ENCODE measurements at regions not wholly inside any gene's neighbourhood (a gene's known extent, or its start where the extent isn't known, plus 50 kb on each side); places are given as distances from the start of the nearest gene placed in this dataset.

- H3K27me3 ChIP-seq (ENCODE audit: control insufficient read depth, extremely low read depth, insufficient read depth, low read length): no peaks in the 10 kb centered on the region
- FAIRE-seq: no peak
- dilution Hi-C loops (cut with MboI; ENCODE audit: extremely low pct_ligation_motif_present, low sequenced_read_pairs): no loop called here
These were observed 646.2 kb upstream of the FOXG1 start for GRCh38 chr14:28120391-28120790.

GRCh38 chr14:28121512-28122297 is 644.9 kb upstream of the FOXG1 start:
- Histone ChIP-seq H3K4me1 (ENCODE audit: control insufficient read depth, extremely low read depth, insufficient read depth, low read length) (no peaks in the 10 kb centered on the region), H4K20me1 (ENCODE audit: control insufficient read depth, extremely low read depth, insufficient read depth, low read length) (no peaks in the 10 kb centered on the region), H3K9me1 (ENCODE audit: control insufficient read depth, extremely low read depth, insufficient read depth, low read length) (no peaks in the 10 kb centered on the region), H3K9me3 (ENCODE audit: control insufficient read depth, low read depth, low read length) (no peaks in the 10 kb centered on the region), H3K4me2 (ENCODE audit: control insufficient read depth, extremely low read depth, insufficient read depth, low read depth, low read length) (no peak overlapping the region), H2AFZ (ENCODE audit: control insufficient read depth, low read length) (no peak overlapping the region), H3K36me3 (ENCODE audit: control insufficient read depth in 2 of 2, extremely low read depth in 1 of 2, insufficient read depth in 2 of 2, low read length in 2 of 2) (no peaks in the 10 kb centered on the region), H3K27ac (ENCODE audit: control insufficient read depth, insufficient read depth, low read length) (no peak overlapping the region), H3K4me3 (ENCODE audit: control insufficient read depth in 2 of 3, extremely low read depth in 1 of 3, insufficient read depth in 2 of 3, low read depth in 1 of 3, low read length in 3 of 3) (no peak overlapping the region), H3K9ac (ENCODE audit: control insufficient read depth, extremely low read depth, insufficient read depth, low read length) (no peak overlapping the region), H3K79me2 (ENCODE audit: control insufficient read depth, insufficient read depth, low read length) (no peaks in the 10 kb centered on the region), H3K27me3 (ENCODE audit: control insufficient read depth, extremely low read depth, insufficient read depth, low read length) (no peaks in the 10 kb centered on the region)
- FAIRE-seq (no peak), DNase-seq (ENCODE audit: low read depth, low spot score) (no peak)
- TF ChIP-seq CTCF (optimal IDR thresholded peaks at IDR 0.05 in 1 of 3, IDR thresholded peaks at IDR 0.05 in 1 of 3, conservative IDR thresholded peaks at IDR 0.05 in 1 of 3; ENCODE audit: extremely low read depth in 1 of 3, insufficient read depth in 2 of 3, low read length in 3 of 3): no peak
- no peak for TF ChIP-seq EZH2 (IDR thresholded peaks at IDR 0.05; ENCODE audit: low read length)
- dilution Hi-C loops (cut with MboI; ENCODE audit: extremely low pct_ligation_motif_present, low sequenced_read_pairs): no loop called here

More at GRCh38 chr14:28120391-28120790, 646.2 kb upstream of the FOXG1 start:
- no peak for TF ChIP-seq CTCF (optimal IDR thresholded peaks at IDR 0.05 in 1 of 3, IDR thresholded peaks at IDR 0.05 in 1 of 3, conservative IDR thresholded peaks at IDR 0.05 in 1 of 3; ENCODE audit: extremely low read depth in 1 of 3, insufficient read depth in 2 of 3, low read length in 3 of 3)
- TF ChIP-seq EZH2 (IDR thresholded peaks at IDR 0.05; ENCODE audit: low read length): no peak
- no peaks in the 10 kb centered on the region for H3K9me3 ChIP-seq (ENCODE audit: control insufficient read depth, low read depth, low read length)
- H3K79me2 ChIP-seq (ENCODE audit: control insufficient read depth, insufficient read depth, low read length): no peaks in the 10 kb centered on the region
- H3K9ac ChIP-seq (ENCODE audit: control insufficient read depth, extremely low read depth, insufficient read depth, low read length): no peak overlapping the region
- H3K27ac ChIP-seq (ENCODE audit: control insufficient read depth, insufficient read depth, low read length): no peak overlapping the region
- H4K20me1 ChIP-seq (ENCODE audit: control insufficient read depth, extremely low read depth, insufficient read depth, low read length): no peaks in the 10 kb centered on the region
- H3K4me3 ChIP-seq (ENCODE audit: control insufficient read depth in 2 of 3, extremely low read depth in 1 of 3, insufficient read depth in 2 of 3, low read depth in 1 of 3, low read length in 3 of 3): no peak overlapping the region
- H3K4me2 ChIP-seq (ENCODE audit: control insufficient read depth, extremely low read depth, insufficient read depth, low read depth, low read length): no peak overlapping the region
- no peaks in the 10 kb centered on the region for H3K4me1 ChIP-seq (ENCODE audit: control insufficient read depth, extremely low read depth, insufficient read depth, low read length)
- H3K36me3 ChIP-seq (ENCODE audit: control insufficient read depth in 2 of 2, extremely low read depth in 1 of 2, insufficient read depth in 2 of 2, low read length in 2 of 2): no peaks in the 10 kb centered on the region
- DNase-seq (ENCODE audit: low read depth, low spot score): no peak
- H3K9me1 ChIP-seq (ENCODE audit: control insufficient read depth, extremely low read depth, insufficient read depth, low read length): no peaks in the 10 kb centered on the region
- no peak overlapping the region for H2AFZ ChIP-seq (ENCODE audit: control insufficient read depth, low read length)

Measured in keratinocyte (primary cell).